MM.1S (cell line): ENCODE measurements at regions not wholly inside any gene's neighbourhood (a gene's known extent, or its start where the extent isn't known, plus 50 kb on each side); places are given as distances from the start of the nearest gene placed in this dataset.

Source experiments
- CTCF ChIP-seq: fragments of 300-600 bp; sonication (generic); IDR thresholded peaks from 2 replicates; pipeline ENCODE4 v1.5.1; 2016; ENCODE audit warnings: antibody characterized with exemption, low read length, mixed read lengths
- EZH2 ChIP-seq: fragments of 300-600 bp; sonication (generic); optimal IDR thresholded peaks from 2 replicates; pipeline ENCODE3; 2017; ENCODE audit warnings: low read depth, mild to moderate bottlenecking, antibody characterized with exemption, low read length, mixed read lengths

GRCh38 chr19:27762933-27763332, 1450.0 kb downstream of the UQCRFS1 start:
- TF ChIP-seq CTCF (no peak), EZH2 (no peak)
